ENCODE measurements at regions not wholly inside any gene's neighbourhood (a gene's known extent, or its start where the extent isn't known, plus 50 kb on each side); places are given as distances from the start of the nearest gene placed in this dataset.
A peak's percentile ranks its signal among the peaks of the same experiment; 100 is the strongest.
"Not testable (repeated sequence)": the region's sequence is repeated elsewhere in the genome, so short reads cannot be mapped to it uniquely, and the experiment has no call there.

- DNase-seq; in situ Hi-C loops (cut with MboI; ENCODE audit: low pct_unique_long_range_greater_than_20kb, low sequenced_read_pairs): not testable (repeated sequence)
Observed at GRCh38 chr16:31975826-31976419, 102.3 kb downstream of the ZNF267 start.

DNA sequence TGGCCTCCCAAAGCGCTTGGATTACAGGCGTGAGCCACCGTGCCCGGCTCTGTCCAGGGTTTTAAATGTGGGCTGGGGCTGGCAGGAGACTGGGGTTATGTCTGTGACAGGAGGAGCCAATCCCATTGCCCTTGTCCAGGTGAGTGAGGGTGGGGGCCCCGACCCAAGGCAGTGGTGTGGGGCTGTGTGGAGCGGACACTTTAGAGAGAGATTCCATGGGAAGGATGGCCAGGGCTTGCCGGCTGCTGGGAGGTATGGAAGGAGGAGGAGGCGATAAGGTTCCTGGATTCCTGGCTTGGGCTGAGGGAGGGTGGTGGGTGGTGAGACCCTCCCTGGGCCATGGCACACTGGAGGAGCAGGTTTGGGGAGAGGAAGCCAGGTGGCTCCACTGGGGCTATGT is 104.9 kb downstream of the ZNF267 start:
- DNase-seq; in situ Hi-C loops (cut with MboI; ENCODE audit: low pct_unique_long_range_greater_than_20kb, low sequenced_read_pairs): not testable (repeated sequence)

GRCh38 chr16:31981739-31982138 is 108.1 kb downstream of the ZNF267 start:
- DNase-seq; in situ Hi-C loops (cut with MboI; ENCODE audit: low pct_unique_long_range_greater_than_20kb, low sequenced_read_pairs): not testable (repeated sequence)

GRCh38 chr16:31982986-31983385 is 109.4 kb downstream of the ZNF267 start:
- DNase-seq; in situ Hi-C loops (cut with MboI; ENCODE audit: low pct_unique_long_range_greater_than_20kb, low sequenced_read_pairs): not testable (repeated sequence)

GRCh38 chr16:31983666-31984065 is 110.1 kb downstream of the ZNF267 start:
- DNase-seq; in situ Hi-C loops (cut with MboI; ENCODE audit: low pct_unique_long_range_greater_than_20kb, low sequenced_read_pairs): not testable (repeated sequence)

DNA sequence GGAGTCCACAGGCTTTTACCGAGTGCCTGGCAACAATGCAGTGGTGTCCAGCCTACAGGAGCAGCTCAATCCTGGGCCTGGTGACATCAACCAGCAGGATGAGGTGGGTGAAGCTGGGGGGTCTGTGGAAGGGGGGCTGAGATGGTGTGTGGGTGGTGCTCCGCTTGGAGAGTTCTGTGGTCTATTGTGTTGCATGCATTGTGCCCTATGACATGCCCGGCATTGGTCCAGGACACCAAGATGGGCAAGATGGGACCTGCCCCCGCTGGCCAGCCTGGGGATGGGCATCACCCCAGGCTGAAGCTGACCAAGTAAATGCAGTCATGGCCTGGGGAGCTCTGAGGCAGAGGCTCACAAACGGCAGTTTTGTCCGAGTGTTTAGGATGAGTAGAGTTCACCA is 113.3 kb downstream of the ZNF267 start:
- in situ Hi-C loops (cut with MboI; ENCODE audit: low pct_unique_long_range_greater_than_20kb, low sequenced_read_pairs); DNase-seq: not testable (repeated sequence)

- DNase-seq; in situ Hi-C loops (cut with MboI; ENCODE audit: low pct_unique_long_range_greater_than_20kb, low sequenced_read_pairs): not testable (repeated sequence)
Observed at GRCh38 chr16:31988595-31989581, 115.3 kb downstream of the ZNF267 start.

GRCh38 chr16:31990261-31990660 is 116.7 kb downstream of the ZNF267 start:
- in situ Hi-C loops (cut with MboI; ENCODE audit: low pct_unique_long_range_greater_than_20kb, low sequenced_read_pairs); DNase-seq: not testable (repeated sequence)

DNA sequence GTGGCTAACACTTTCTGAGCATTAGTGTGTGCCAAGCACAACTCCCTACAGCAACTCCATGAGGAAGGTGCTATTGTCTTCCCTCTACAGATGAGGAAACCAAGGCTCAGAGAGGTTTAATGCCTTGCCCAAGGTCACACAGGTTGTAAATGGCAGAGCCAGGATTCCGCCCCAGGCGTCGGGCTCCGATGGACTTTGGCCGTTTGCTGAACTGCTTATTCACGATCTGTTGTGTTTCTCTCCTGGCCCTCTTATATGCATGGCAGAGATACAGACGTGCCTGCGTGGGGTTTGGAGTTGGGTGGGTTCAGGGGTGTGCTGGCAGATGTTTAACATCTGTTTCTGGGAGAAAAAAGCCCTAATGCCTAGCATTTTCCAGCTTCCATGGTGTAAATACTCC is 117.4 kb downstream of the ZNF267 start:
- in situ Hi-C loops (cut with MboI; ENCODE audit: low pct_unique_long_range_greater_than_20kb, low sequenced_read_pairs); DNase-seq: not testable (repeated sequence)

- in situ Hi-C loops (cut with MboI; ENCODE audit: low pct_unique_long_range_greater_than_20kb, low sequenced_read_pairs); DNase-seq: not testable (repeated sequence)
Observed at GRCh38 chr16:31996325-31996724, 122.7 kb downstream of the ZNF267 start.

DNA sequence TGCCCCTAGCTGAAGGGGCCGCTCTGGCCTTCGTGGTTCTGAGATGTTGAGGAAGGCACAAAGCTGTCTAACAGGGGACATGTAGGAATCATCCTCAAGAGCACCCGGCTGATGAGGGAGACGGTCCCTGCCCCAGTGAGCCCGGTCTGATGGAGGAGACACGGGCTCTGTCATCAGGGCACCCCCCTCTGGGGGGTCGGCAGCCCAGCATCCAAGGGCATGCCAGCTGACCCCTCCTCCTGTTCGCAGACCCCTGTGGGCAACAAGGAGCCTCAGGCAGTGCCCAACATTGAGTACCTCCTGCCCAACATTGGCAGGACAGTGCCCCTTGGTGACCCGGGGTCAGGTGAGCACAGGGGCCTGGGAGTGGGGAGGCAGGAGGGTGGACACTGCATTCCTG is 128.9 kb downstream of the ZNF267 start:
- DNase-seq; in situ Hi-C loops (cut with MboI; ENCODE audit: low pct_unique_long_range_greater_than_20kb, low sequenced_read_pairs): not testable (repeated sequence)

- DNase-seq; in situ Hi-C loops (cut with MboI; ENCODE audit: low pct_unique_long_range_greater_than_20kb, low sequenced_read_pairs): not testable (repeated sequence)
Observed at GRCh38 chr16:32003819-32004218, 130.2 kb downstream of the ZNF267 start.

DNA sequence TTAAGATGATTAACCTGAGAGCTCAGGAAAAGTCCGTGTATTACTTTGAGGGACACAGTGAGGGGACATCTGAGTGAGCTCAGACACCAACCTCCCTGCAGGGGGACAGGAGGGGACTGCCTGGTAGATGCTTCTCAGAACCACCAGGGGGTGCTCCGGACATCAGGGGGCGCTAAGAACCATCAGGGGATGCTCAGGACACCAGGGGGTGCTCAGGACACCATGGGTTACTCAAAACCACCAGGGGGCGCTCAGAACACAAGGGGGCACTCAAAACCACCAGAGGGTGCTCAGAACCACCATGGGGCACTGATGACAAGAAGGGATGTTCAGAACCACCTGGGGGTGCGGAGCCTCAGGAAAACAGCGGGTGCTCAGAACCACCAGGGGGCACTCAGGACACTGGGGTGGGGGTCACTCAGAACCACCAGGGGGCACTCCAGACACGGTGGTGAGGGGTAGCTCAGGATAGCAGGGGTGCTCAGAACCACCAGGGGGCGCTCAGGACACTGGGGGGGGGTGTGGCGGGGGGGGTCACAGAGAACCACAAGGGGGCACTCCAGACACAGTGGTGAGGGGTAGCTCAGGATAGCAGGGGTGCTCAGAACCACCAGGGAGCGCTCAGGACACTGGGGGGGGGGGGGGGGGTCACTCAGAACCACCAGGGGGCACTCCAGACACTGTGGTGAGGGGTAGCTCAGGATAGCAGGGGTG is 165.3 kb downstream of the ZNF267 start:
- in situ Hi-C loops (cut with MboI; ENCODE audit: low pct_unique_long_range_greater_than_20kb, low sequenced_read_pairs): not testable (repeated sequence)
- DNase-seq: peak; percentile 7

DNA sequence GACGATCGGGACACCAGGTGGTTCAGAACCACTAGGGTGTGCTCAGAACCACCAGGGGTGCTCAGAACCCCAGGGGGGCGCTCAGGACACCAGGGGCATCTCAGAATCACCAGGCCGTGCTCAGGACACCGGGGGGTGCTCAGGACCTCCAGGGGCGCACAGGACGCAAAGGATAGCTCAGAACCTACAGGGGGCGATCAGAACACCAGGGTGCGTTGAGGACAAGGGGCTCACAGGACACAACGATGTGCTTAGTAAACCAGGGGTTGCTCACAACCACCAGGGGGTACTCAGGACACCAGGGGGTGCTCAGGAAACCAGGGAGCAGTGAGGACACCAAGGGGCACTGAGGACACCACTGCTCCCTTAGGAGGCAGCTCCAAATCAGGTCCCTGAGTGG is 166.3 kb downstream of the ZNF267 start:
- DNase-seq; in situ Hi-C loops (cut with MboI; ENCODE audit: low pct_unique_long_range_greater_than_20kb, low sequenced_read_pairs): not testable (repeated sequence)

DNA sequence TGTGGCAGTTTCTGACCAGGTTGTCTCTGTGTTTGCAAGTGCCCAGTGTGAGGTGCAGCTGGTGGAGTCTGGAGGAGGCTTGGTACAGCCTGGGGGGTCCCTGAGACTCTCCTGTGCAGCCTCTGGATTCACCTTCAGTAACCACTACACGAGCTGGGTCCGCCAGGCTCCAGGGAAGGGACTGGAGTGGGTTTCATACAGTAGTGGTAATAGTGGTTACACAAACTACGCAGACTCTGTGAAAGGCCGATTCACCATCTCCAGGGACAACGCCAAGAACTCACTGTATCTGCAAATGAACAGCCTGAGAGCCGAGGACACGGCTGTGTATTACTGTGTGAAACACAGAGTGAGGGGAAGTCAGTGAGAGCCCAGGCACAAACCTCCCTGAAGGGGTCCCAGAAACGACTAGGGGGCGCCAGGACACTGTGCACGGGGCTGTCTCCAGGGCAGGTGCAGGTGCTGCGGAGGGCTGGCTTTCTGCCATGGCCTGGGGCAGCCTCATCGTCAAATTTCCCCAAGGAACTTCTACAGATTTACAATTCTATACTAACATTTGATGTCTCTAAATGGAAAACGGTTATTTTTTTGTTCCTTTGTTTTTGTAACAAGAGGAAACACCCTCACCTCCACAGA is 187.0 kb upstream of the TP53TG3D start:
- in situ Hi-C loops (cut with MboI; ENCODE audit: low pct_unique_long_range_greater_than_20kb, low sequenced_read_pairs); DNase-seq: not testable (repeated sequence)

DNA sequence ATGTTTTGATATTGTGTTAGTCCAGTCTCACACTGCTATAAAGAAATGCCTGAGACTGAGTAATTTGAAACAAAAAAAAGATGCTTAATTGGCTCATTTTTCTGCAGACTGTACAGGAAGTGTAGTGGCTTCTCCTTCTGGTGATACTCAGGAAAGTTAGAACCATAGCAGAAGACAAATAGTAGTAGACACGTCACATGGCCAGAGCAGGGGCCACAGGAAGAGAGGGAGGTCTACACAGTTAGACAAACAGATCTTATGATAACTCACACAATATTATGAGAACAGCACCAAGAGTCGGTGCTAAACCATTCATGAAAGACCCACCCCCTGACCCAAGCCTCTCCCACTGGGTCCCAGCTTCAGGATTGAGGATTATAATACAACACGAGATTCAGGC is 181.5 kb upstream of the TP53TG3D start:
- in situ Hi-C loops (cut with MboI; ENCODE audit: low pct_unique_long_range_greater_than_20kb, low sequenced_read_pairs): not testable (repeated sequence)

GRCh38 chr16:32083891-32084290 is 169.2 kb upstream of the TP53TG3D start:
- in situ Hi-C loops (cut with MboI; ENCODE audit: low pct_unique_long_range_greater_than_20kb, low sequenced_read_pairs); DNase-seq: not testable (repeated sequence)

More for the DNA sequence above, 181.5 kb upstream of the TP53TG3D start:
- not testable (repeated sequence) for DNase-seq

GRCh38 chr16:32084656-32085401 is 168.3 kb upstream of the TP53TG3D start:
- in situ Hi-C loops (cut with MboI; ENCODE audit: low pct_unique_long_range_greater_than_20kb, low sequenced_read_pairs): not testable (repeated sequence)
- DNase-seq: peak; percentile 4

All from KBM-7 (cell line).